ENCODE measurements at regions not wholly inside any gene's neighbourhood (a gene's known extent, or its start where the extent isn't known, plus 50 kb on each side); places are given as distances from the start of the nearest gene placed in this dataset.
"Not testable (repeated sequence)": the region's sequence is repeated elsewhere in the genome, so short reads cannot be mapped to it uniquely, and the experiment has no call there.

GRCh38 chr20:40860487-40860902 is 168.1 kb upstream of the TOP1 start:
- DNase-seq = no peak

GRCh38 chr20:40861427-40862008 is 167.1 kb upstream of the TOP1 start:
- no peak for DNase-seq

GRCh38 chr20:40863355-40863919 is 165.2 kb upstream of the TOP1 start:
- no peak for DNase-seq

- no peak for DNase-seq
Measured at GRCh38 chr20:40864470-40864869, 164.2 kb upstream of the TOP1 start.

DNA sequence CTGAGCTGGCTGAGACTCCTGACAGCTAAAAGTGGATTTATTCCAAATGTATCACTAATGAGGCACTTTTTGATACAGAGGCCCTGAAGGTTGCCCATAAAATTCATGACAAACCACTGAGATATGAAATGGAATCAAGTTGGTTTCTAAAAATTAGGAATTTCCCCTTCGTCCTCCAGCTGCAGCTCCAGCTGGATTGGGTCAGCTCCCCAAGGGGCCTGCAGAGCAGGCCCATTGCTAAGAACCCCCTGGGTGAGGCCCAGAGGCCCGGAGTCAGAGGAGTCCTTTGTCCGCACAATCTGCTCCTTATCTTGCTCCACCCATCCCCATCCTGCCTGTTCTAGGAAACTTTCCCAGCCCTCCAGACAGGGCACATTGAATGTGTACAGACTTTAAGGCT is 163.5 kb upstream of the TOP1 start:
- DNase-seq = no peak

DNA sequence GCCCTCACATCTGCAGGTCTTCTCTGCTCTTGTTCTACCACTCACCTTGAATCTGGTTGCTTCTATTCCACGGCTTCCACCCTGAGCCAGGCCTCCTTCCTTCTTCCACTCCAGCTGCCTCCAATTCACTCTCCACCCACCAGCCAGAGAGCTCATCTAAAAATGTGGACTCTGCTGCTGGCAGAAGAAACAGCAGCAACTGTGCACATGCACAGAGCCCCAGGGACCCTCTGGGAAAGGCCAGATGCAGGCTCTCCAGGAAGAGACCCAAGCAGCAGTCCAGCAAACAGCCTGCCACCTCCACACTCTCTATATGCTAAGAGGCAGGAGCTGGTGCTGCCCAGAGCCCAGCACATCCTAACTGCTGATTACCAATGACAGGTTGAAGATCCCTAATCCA is 162.6 kb upstream of the TOP1 start:
- no peak for DNase-seq

DNA sequence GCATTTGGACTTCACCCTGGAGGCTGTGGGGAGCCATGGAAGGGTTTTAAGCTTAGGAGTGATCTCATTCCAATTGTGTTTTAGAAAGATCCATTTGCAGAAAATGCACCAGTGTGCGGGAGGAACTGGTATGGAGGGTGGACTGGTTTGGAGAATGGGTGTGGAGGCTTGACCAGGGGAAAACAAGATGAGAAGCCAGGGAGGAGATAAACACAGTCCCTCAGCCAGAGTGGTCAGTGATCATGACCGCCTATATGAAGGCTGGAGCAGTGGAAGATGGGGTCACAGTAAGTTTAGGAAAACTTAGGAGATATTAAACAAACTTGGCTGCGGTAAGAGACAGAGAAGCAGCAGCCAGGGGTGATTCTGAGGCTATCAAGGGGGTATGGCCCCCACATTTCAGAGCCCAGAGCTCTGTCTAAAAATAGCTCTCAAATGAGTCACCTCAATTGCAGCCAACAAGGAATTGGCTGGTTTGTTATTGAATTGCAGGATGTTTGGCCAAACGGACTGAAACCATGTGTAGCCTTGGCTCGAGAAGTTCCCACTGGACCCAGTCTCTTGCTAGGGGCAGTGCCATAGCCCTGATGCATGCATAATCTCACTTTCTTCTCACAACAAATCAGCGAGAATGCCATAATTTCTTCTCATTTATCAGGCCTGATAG is 159.9 kb upstream of the TOP1 start:
- no peak for DNase-seq

DNA sequence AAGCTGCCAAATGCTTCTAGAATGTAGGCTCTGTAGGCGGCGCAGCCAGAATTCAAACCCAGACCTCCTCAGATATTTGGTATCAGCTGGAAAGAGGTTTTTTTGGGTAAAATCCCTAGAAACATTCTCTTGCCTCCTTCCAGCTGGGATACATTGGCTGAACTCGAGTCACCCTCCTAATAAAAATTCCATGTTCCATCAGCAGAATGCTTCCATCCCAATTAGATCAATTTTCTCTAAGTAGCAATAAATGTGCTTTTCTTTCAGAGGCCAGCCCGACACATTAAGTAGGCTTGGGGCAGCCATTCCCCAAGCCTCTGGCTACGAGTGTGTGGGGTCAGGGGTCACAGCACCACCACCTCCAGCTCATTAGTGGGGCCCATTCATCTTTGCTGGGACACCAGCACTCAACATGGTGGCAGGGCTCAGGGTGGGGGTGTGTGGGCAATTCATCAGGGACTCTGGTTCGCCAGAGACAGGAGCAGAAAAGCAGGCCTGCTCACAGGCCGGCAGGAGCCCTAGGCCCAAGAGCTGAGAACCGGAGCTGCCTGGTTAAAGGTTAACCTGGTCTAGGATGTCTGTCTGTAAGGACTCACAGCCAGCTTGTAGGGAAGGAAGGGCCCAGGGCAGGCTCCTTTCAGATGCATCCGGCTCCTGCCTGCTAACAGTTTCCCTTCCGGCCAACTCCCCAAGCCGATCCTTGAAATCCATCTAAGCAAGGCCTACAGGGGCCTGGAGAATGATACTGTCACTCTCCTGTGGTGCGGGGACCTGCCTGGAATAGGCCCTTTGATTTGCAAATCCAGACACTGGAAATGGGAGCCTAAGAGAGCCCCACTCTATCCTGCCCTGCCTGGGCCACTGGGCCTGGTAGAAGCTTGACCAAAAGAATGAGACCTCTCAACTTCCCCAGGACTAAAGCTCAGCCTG is 159.1 kb upstream of the TOP1 start:
- DNase-seq = no peak

GRCh38 chr20:40875116-40876085 is 153.2 kb upstream of the TOP1 start:
- DNase-seq = no peak

DNA sequence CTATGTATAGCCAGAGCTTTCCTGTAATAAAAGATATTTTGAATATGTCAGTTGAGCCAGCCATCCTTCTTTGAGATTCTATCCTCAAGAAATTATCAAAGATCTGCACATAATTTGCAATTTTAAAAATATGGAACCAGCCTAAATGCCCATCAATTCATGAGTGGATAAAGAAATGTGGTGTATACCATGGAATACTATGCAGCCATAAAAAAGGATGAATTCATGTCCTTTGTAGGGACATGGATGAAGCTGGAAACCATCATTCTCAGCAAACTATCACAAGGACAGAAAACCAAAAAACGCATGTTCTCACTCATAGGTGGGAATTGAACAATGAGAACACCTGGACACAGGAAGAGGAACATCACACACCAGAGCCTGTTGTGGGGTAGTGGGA is 150.5 kb upstream of the TOP1 start:
- not testable (repeated sequence) for DNase-seq

DNA sequence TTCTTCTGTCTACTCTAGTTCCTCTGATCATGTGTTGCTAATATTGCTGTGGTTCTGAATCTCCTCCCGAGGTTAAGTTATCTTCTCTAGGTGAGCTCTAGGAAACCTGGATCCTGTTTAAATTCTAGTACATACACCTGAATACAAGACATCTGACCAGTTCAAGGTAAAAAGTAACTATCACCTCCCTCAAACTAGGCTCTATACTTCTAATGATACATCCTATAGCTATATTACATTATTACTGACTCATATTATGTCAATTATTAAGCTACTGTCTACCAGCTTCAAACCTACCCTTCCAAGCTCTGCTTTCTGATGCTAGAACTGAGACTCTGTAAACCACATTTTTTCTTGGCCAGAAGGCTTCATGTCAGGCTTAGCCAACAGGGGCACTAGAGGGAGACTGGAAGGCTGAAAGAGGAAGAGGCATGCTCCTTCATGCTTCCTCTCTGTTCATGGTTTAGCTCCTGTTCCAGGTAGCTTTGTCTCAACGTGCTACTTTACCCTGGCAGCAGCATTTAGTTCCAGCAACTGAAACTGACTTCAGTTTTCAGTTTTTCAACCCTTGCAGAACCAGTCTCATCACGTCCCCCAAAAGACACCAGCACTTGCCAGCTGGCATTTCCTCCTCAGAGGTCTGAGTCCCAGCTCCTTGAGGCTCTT is 148.4 kb upstream of the TOP1 start:
- DNase-seq = no peak

GRCh38 chr20:40880729-40881109 is 147.9 kb upstream of the TOP1 start:
- DNase-seq = no peak

DNA sequence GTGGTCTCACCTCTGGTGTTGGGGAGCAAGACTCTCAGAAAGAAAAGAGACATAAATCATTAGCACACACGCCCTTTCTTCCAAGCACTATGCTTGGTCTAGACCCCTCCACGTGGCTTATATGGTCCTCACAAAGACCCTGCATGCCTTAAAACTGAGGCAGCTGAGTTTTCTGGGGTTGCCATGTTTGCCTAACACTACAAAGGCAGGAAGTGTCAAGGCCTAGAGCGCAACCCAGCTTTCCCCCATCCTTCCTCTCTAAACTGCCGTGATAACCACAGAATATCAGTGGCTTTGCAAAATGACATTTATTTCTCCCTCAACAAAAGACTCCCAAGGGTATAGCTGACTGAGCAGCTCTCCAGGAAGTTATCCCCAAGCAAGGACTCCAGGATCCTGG is 146.5 kb upstream of the TOP1 start:
- DNase-seq = no peak

DNA sequence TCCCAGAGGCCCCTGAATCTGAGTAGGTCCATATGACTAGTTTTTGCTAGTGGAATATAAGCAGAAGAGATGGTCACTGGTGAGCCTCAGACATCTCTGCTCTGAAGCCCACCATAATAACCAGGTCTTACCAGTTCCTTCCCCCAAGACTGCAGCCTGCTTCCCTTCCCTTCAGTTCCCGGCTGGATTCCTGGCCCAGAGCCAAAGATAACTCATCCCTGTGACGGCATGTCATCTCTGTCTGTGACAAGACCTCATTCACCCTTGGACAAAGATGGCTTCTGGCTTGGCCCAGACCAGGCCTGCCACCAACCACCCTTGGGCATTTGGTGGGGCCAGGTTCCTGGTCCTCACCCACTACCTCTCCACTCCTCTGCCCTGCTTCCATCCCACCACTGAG is 145.5 kb upstream of the TOP1 start:
- DNase-seq = no peak

DNA sequence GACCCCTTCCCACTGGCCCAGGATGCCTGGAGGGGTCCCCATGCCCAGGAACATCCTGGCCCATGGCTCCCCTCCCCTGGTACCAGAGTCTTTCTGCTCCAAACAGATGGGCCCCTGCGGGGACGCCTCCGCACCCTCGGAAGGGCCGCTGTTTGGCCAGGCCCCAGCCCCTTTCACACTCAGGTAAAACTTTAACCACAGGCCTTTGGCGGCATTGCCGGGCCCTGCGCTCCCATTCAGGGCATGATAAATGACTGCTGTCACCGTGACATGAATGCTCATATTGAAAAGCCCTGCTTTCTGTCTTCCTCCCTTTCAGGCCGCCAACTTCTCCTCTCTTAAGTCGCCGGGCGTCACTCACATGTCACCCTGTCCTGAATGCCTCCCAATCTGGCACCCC is 141.5 kb upstream of the TOP1 start:
- DNase-seq = no peak

DNA sequence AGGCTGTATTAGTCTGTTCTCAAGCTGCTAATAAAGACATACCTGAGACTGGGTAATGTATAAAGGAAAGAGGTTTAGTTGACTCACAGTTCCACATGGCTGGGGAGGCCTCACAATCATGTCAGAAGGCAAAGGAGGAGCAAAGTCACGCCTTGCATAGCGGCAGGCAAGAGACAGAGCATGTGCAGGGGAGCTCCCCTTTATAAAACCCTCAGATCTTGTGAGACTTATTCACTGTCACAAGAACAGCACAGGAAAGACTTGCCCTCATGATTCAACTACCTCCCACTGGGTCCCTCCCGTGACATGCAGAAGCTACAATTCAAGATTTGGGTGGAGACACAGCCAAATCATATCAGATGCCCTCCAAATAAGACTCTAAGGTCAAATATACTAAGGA is 139.4 kb upstream of the TOP1 start:
- DNase-seq = not testable (repeated sequence)

GRCh38 chr20:40890181-40890580 is 138.4 kb upstream of the TOP1 start:
- DNase-seq = no peak

DNA sequence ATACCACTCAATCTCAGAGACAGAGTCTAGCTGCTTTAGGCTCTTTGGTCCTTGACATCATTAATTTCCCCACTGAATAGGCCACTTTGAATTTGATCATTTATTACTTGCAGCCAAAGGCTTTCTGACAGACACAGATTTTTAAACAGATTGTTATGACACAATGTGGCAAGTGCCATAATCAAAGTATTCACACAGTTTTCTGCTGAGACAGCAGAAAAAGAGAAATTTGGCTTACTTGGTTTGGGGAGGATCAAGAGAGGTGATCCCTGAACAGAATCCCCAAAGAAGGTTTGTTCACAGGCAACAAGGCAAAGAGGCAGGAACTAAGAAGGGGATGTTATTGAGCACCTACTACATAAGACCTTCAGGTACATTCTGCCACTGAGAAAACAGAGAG is 138.0 kb upstream of the TOP1 start:
- no peak for DNase-seq

DNA sequence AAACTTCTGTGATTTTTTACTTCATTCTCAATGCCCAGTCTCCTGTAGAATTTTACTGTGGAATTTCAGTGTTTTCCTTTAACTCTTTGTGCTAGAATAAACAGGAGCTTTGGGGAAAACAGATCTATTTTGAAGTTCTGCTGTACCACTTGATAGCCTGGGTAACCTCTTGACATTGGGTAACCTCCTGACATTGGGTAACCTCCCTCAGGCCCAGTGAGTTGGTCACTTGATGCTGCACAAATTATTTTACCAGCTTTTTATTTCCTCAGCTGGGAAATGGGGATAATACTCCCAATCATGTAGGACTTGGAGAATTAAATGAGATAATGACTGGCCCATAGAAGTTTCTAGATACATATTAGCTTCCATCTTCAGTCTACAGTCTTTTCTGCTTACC is 137.3 kb upstream of the TOP1 start:
- DNase-seq = no peak

DNA sequence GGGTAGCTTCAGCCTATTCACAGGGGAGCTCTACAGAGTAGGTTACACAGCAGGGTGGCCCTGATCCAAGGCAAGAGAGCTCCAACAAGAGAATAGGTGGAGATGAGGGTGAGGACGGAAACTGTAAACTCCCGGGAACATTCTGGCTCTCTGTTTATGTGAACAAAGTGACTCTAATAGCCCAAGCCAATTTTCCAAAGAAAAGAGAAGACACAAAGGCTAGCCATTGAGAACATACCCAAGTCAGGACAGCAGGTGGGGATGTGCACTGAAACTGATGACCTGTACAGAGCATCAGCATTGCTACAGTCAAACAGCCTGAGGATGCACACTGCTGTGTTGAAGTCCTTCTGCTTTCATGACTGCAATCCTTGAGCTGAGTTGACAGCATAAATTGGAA is 136.0 kb upstream of the TOP1 start:
- no peak for DNase-seq

DNA sequence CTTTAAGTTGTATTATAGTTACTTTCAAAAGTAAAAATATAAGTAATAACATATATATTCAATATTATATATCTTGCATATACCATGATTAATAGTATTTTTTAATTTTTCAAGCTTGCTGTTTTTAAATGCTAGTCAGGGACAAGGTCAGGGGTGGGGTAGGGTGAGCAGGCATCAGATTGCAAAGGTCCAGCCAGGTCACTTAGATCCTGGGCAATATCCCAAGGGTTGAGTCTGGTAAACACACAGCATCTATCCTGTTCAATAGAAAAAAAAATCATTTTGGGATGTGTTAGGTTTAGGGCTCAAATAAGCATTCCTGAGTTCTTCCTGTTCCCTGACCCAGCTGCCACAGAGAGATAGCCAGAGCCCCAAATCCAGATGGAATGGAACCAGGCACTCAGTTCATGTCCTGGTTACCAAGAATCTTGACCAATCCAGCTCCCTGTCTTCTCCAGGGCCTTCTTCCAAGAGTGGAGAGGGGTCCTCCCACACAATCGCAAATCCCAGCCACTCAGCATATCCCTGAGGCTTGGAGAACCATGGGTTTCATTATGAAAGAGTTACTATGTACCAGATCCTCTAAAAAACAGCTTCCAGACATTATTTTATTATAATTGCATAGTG is 134.9 kb upstream of the TOP1 start:
- no peak for DNase-seq

Measured in effector CD4-positive, alpha-beta T cell (primary cell).